H9 (cell line): ENCODE measurements at regions not wholly inside any gene's neighbourhood (a gene's known extent, or its start where the extent isn't known, plus 50 kb on each side); places are given as distances from the start of the nearest gene placed in this dataset.

ENCODE experiments used
- DNase-seq: peaks from one replicate; pipeline ENCODE4 v3.0.0-alpha.2; 2017
- H2AFZ ChIP-seq: one replicate; pipeline ENCODE4 v1.6.1; 2013; ENCODE audit warnings: mild to moderate bottlenecking, low read length, control low read depth, moderate library complexity
- H2AK5ac ChIP-seq: 2 replicates; pipeline ENCODE4 v1.6.1; 2013; ENCODE audit warnings: low read length, control low read depth, mixed read lengths; ENCODE audit not compliant: insufficient read length
- H2BK120ac ChIP-seq: one replicate; pipeline ENCODE4 v1.6.1; 2013; ENCODE audit warnings: low read depth, mild to moderate bottlenecking, low read length, control low read depth, inconsistent platforms; ENCODE audit not compliant: poor library complexity, severe bottlenecking
- H2BK12ac ChIP-seq: 2 replicates; pipeline ENCODE4 v1.6.1; 2013; ENCODE audit warnings: low read length, control low read depth, mixed read lengths, low read depth; ENCODE audit not compliant: insufficient read length
- H2BK15ac ChIP-seq: 2 replicates; pipeline ENCODE4 v1.6.1; 2013; ENCODE audit warnings: low read depth, low read length, control low read depth
- H2BK20ac ChIP-seq: one replicate; pipeline ENCODE4 v1.6.1; 2013; ENCODE audit warnings: low read depth, mild to moderate bottlenecking, low read length, control low read depth, inconsistent platforms; ENCODE audit not compliant: poor library complexity, severe bottlenecking
- H2BK5ac ChIP-seq: 2 replicates; pipeline ENCODE4 v1.6.1; 2013; ENCODE audit warnings: low read length, control low read depth, mixed read lengths; ENCODE audit not compliant: insufficient read length
- H3K14ac ChIP-seq: 2 replicates; pipeline ENCODE4 v1.6.1; 2013; ENCODE audit warnings: low read length, control low read depth; ENCODE audit not compliant: insufficient read depth
- H3K18ac ChIP-seq: 2 replicates; pipeline ENCODE4 v1.6.1; 2013; ENCODE audit warnings: low read depth, mild to moderate bottlenecking, mixed read lengths, low read length, control low read depth; ENCODE audit not compliant: insufficient read length
- H3K23ac ChIP-seq: 2 replicates; pipeline ENCODE4 v1.6.1; 2013; ENCODE audit warnings: low read length, control low read depth, mixed read lengths, low read depth; ENCODE audit not compliant: insufficient read length
- H3K23me2 ChIP-seq: 2 replicates; pipeline ENCODE4 v1.6.1; 2013; ENCODE audit warnings: low read depth, mild to moderate bottlenecking, mixed read lengths, low read length, control low read depth; ENCODE audit not compliant: insufficient read length, poor library complexity, severe bottlenecking
- H3K27ac ChIP-seq: 2 replicates; pipeline ENCODE4 v1.5.1; 2013; ENCODE audit warnings: low read length, control low read depth, mixed read lengths, low read depth; ENCODE audit not compliant: insufficient read length
- H3K27me3 ChIP-seq: 2 replicates; pipeline ENCODE4 v1.6.1; 2013; ENCODE audit warnings: low read length, control low read depth, inconsistent platforms; ENCODE audit not compliant: insufficient read depth
- H3K4ac ChIP-seq: 2 replicates; pipeline ENCODE4 v1.6.1; 2013; ENCODE audit warnings: low read depth, mild to moderate bottlenecking, control low read depth, inconsistent platforms, low read length, moderate library complexity
- H3K4me1 ChIP-seq: 2 replicates; pipeline ENCODE4 v1.6.1; 2013; ENCODE audit warnings: low read length, control low read depth, inconsistent platforms; ENCODE audit not compliant: insufficient read depth
- H3K4me2 ChIP-seq: 2 replicates; pipeline ENCODE4 v1.6.1; 2013; ENCODE audit warnings: low read length, control low read depth, mixed read lengths; ENCODE audit not compliant: insufficient read length, insufficient read depth
- H3K56ac ChIP-seq: 2 replicates; pipeline ENCODE4 v1.6.1; 2013; ENCODE audit warnings: low read depth, mild to moderate bottlenecking, mixed read lengths, low read length, control low read depth; ENCODE audit not compliant: insufficient read length
- H3K79me1 ChIP-seq: 2 replicates; pipeline ENCODE4 v1.6.1; 2013; ENCODE audit warnings: low read depth, mild to moderate bottlenecking, moderate library complexity, low read length, control low read depth, inconsistent platforms; ENCODE audit not compliant: insufficient read depth, poor library complexity, severe bottlenecking
- H3K79me2 ChIP-seq: 2 replicates; pipeline ENCODE4 v1.6.1; 2013; ENCODE audit warnings: low read length, control low read depth, inconsistent platforms; ENCODE audit not compliant: insufficient read depth
- H3K9ac ChIP-seq: 2 replicates; pipeline ENCODE4 v1.6.1; 2013; ENCODE audit warnings: low read length, control low read depth, mixed read lengths; ENCODE audit not compliant: insufficient read length; ENCODE audit errors: extremely low read depth
- H3K9me3 ChIP-seq: one replicate; pipeline ENCODE4 v1.6.1; 2013; ENCODE audit warnings: low read depth, low read length, inconsistent platforms; ENCODE audit not compliant: control insufficient read depth
- H3T11ph ChIP-seq: one replicate; pipeline ENCODE4 v1.6.1; 2013; ENCODE audit warnings: mild to moderate bottlenecking, low read length, control low read depth, inconsistent platforms
- H4K20me1 ChIP-seq: one replicate; pipeline ENCODE4 v1.6.1; 2013; ENCODE audit not compliant: control insufficient read depth, insufficient read length, insufficient read depth
- H4K5ac ChIP-seq: 2 replicates; pipeline ENCODE4 v1.6.1; 2013; ENCODE audit warnings: low read depth, mild to moderate bottlenecking, mixed read lengths, low read length, control low read depth; ENCODE audit not compliant: insufficient read length
- H4K8ac ChIP-seq: replicated peaks from 2 replicates; pipeline ENCODE4 v1.6.1; 2013; ENCODE audit warnings: low read length, control low read depth, mixed read lengths, low read depth; ENCODE audit not compliant: insufficient read length
- H4K91ac ChIP-seq: 2 replicates; pipeline ENCODE4 v1.6.1; 2013; ENCODE audit warnings: low read depth, mild to moderate bottlenecking, moderate library complexity, mixed read lengths, low read length, control low read depth; ENCODE audit not compliant: insufficient read length
- H3K27ac Mint-ChIP-seq, 3 experiments: 2 replicates in 2 of 3; 3 replicates in 1 of 3; pipeline ENCODE4 v1.8.0; 2020 to 2021; ENCODE audit warnings: mixed read lengths in 3 of 3, mild to moderate bottlenecking in 1 of 3, moderate library complexity in 1 of 3
- H3K27me3 Mint-ChIP-seq: 2 replicates; pipeline ENCODE4 v1.8.0; 2021; ENCODE audit warnings: low read depth, mild to moderate bottlenecking, moderate library complexity, mixed read lengths
- H3K36me3 Mint-ChIP-seq, 3 experiments: 2 replicates in 2 of 3; 3 replicates in 1 of 3; pipeline ENCODE4 v1.8.0; 2020 to 2021; ENCODE audit warnings: low read depth in 3 of 3, mixed read lengths in 3 of 3; ENCODE audit not compliant: insufficient read depth in 1 of 3
- H3K4me1 Mint-ChIP-seq, 2 experiments: 2 replicates each; pipeline ENCODE4 v1.8.0; 2020; ENCODE audit warnings: mixed read lengths in 2 of 2
- H3K4me3 Mint-ChIP-seq, 2 experiments: 2 replicates in 1 of 2; 3 replicates in 1 of 2; pipeline ENCODE4 v1.8.0; 2020 to 2021; ENCODE audit warnings: mild to moderate bottlenecking in 2 of 2, mixed read lengths in 2 of 2, moderate library complexity in 1 of 2
- H3K9me3 Mint-ChIP-seq, 2 experiments: 2 replicates in 1 of 2; 3 replicates in 1 of 2; pipeline ENCODE4 v1.8.0; 2020; ENCODE audit warnings: mild to moderate bottlenecking in 2 of 2, mixed read lengths in 2 of 2, moderate library complexity in 1 of 2
- WGBS: extraction: QIAGEN DNeasy Blood & Tissue Kit; methylation state at CpG from one replicate; pipeline ENCODE4 v1.1.7; 2013; ENCODE audit warnings: missing lambda C conversion rate, low lambda C conversion rate, mixed read lengths; ENCODE audit not compliant: insufficient read length; ENCODE audit errors: extremely low coverage; 5-methylcytosine and 5-hydroxymethylcytosine counted together
- TF ChIP-seq, protein P1 (sequence below): fragments of 200-600 bp; sonication (generic); conservative IDR thresholded peaks from 3 replicates; pipeline ENCODE4 v1.8.0; 2021; ENCODE audit warnings: antibody characterized with exemption, mild to moderate bottlenecking

DNA sequence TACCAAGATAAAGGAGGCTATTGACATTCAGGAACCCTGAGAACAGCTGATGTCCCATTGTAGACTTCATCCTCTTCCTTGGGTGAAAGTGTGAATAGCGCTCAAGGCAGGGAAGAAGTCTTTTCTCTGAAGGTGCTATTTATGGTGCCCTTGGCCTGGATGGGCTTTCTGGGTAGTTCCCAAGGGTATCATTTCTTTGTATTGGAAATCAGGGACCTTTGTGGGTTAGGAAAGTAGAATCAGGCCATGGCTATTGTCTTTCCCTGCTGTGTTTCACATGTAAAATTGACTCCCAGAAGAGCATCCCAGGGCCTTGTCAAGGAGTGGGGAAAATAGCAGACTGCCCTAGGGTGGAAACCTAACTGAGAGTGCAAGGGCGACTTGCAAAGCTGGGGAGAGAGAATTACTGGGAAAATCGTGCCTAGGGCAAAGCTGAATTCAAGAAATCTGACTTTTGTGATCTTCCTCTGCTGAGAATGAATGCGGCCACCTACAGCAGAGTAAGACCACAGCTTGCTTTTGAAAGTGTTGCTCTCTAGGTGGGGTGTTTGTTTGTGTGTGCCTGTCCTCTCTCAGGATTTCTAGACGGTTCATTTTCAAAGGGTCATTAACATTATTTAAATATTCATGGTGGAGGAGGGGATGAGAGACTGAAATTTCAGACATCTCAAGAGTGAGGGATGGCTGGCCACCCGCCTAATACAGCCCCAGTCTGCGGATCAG, 160.6 kb downstream of the C9orf152 start:
- Histone ChIP-seq H2BK20ac (no peak overlapping the region), H3K27me3 (no peaks in the 10 kb centered on the region; the same call in 1 of the 2 replicates), H3T11ph (no peak overlapping the region), H3K56ac (no peak overlapping the region), H3K9ac (no peak overlapping the region), H3K23me2 (peaks cover 23% of the 10 kb centered on the region), H3K18ac (peak overlapping the region; percentile 5), H2BK5ac (no peak overlapping the region), H3K4me1 (no peaks in the 10 kb centered on the region; the same call in 1 of the 2 replicates), H3K4me2 (peak overlapping the region; percentile 89), H3K79me1 (no peaks in the 10 kb centered on the region), H3K79me2 (no peaks in the 10 kb centered on the region; the same call in 1 of the 2 replicates), H3K23ac (no peak overlapping the region), H2AK5ac (no peak overlapping the region), H4K20me1 (peaks cover 3% of the 10 kb centered on the region), H2BK15ac (no peak overlapping the region), H3K27ac (peak overlapping the region; percentile 8), H3K14ac (peak overlapping the region; percentile 83), H4K91ac (no peak overlapping the region), H4K5ac (no peak overlapping the region), H2AFZ (no peak overlapping the region), H3K4ac (no peak overlapping the region), H3K9me3 (no peaks in the 10 kb centered on the region), H2BK12ac (no peak overlapping the region), H2BK120ac (no peak overlapping the region), H4K8ac (peak overlapping the region; percentile 8)
- H3K27me3 Mint-ChIP-seq: peaks cover 48% of the 10 kb centered on the region
- H3K4me1 Mint-ChIP-seq: peaks cover 35 to 45% of the 10 kb centered on the region in 2 experiments
- TF ChIP-seq, protein P1, sequence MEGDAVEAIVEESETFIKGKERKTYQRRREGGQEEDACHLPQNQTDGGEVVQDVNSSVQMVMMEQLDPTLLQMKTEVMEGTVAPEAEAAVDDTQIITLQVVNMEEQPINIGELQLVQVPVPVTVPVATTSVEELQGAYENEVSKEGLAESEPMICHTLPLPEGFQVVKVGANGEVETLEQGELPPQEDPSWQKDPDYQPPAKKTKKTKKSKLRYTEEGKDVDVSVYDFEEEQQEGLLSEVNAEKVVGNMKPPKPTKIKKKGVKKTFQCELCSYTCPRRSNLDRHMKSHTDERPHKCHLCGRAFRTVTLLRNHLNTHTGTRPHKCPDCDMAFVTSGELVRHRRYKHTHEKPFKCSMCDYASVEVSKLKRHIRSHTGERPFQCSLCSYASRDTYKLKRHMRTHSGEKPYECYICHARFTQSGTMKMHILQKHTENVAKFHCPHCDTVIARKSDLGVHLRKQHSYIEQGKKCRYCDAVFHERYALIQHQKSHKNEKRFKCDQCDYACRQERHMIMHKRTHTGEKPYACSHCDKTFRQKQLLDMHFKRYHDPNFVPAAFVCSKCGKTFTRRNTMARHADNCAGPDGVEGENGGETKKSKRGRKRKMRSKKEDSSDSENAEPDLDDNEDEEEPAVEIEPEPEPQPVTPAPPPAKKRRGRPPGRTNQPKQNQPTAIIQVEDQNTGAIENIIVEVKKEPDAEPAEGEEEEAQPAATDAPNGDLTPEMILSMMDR: no peak
- WGBS: no CpG with 5 or more reads among the region's 7 CpGs
- H3K36me3 Mint-ChIP-seq: peaks cover 0 to 8% (median 4%) of the 10 kb centered on the region in 3 experiments; a peak in 3 of 7 replicates
- peak overlapping the region; percentile 92 to 99 (median 99) for H3K27ac Mint-ChIP-seq
- peak; percentile 67 for DNase-seq
- H3K9me3 Mint-ChIP-seq: peaks cover 4 to 5% of the 10 kb centered on the region in 2 experiments; a peak in 3 of 5 replicates
- H3K4me3 Mint-ChIP-seq: peak overlapping the region; percentile 83 to 97
